Thyroid gland (tissue), 4 donors: ENCODE measurements at regions not wholly inside any gene's neighbourhood (a gene's known extent, or its start where the extent isn't known, plus 50 kb on each side); places are given as distances from the start of the nearest gene placed in this dataset.

Experiments used
- DNase-seq, 2 donors: peaks; one replicate each; pipeline ENCODE4 v3.0.0-alpha.2; 2019
- H3K27ac ChIP-seq, 3 donors: fragments of 200-600 bp; sonication (generic); 1 replicate in 2 of 3; 2 replicates in 1 of 3; pipeline ENCODE4 v1.5.1; 2016 to 2019; ENCODE audit warnings: mild to moderate bottlenecking in 1 of 3, moderate library complexity in 1 of 3
- H3K27me3 ChIP-seq: fragments of 200-600 bp; sonication (generic); one replicate; pipeline ENCODE4 v1.5.1; 2019
- H3K36me3 ChIP-seq, 2 donors: fragments of 200-600 bp; sonication (generic); one replicate each; pipeline ENCODE4 v1.5.1; 2016 to 2019
- H3K4me1 ChIP-seq, 2 donors: fragments of 200-600 bp; sonication (generic); one replicate each; pipeline ENCODE4 v1.5.1; 2017 to 2019
- H3K4me3 ChIP-seq, 3 donors: fragments of 200-600 bp; sonication (generic); replicated peaks in 1 of 3; 1 replicate in 2 of 3; 2 replicates in 1 of 3; pipeline ENCODE4 v1.5.1; 2016; ENCODE audit warnings: mild to moderate bottlenecking in 1 of 3
- H3K9me3 ChIP-seq: fragments of 200-600 bp; sonication (generic); one replicate; pipeline ENCODE4 v1.5.1; 2017
- CTCF ChIP-seq, 6 experiments: fragments of 200-600 bp in 3 of 6; fragments of 450-650 bp in 3 of 6; sonication (generic) in 3 of 6; IDR thresholded peaks; one replicate each; pipeline ENCODE4 v1.5.1; 2016 to 2019; ENCODE audit warnings: antibody characterized with exemption in 6 of 6, mild to moderate bottlenecking in 2 of 6, inconsistent platforms in 1 of 6, moderate library complexity in 1 of 6
- POLR2A ChIP-seq, 2 donors: fragments of 450-650 bp; IDR thresholded peaks; one replicate each; pipeline ENCODE4 v1.6.1; 2017; ENCODE audit warnings: antibody characterized with exemption in 2 of 2, mild to moderate bottlenecking in 2 of 2, moderate library complexity in 1 of 2
- WGBS, 2 donors: methylation state at CpG; one replicate each; pipeline ENCODE4 v1.1.5; 2017; 5-methylcytosine and 5-hydroxymethylcytosine counted together
- intact Hi-C: fragments of 100-400 bp; cut with DNase I; formaldehyde crosslinking; loops from one replicate; pipeline ENCODE4 v1.15.1; 2023

DNA sequence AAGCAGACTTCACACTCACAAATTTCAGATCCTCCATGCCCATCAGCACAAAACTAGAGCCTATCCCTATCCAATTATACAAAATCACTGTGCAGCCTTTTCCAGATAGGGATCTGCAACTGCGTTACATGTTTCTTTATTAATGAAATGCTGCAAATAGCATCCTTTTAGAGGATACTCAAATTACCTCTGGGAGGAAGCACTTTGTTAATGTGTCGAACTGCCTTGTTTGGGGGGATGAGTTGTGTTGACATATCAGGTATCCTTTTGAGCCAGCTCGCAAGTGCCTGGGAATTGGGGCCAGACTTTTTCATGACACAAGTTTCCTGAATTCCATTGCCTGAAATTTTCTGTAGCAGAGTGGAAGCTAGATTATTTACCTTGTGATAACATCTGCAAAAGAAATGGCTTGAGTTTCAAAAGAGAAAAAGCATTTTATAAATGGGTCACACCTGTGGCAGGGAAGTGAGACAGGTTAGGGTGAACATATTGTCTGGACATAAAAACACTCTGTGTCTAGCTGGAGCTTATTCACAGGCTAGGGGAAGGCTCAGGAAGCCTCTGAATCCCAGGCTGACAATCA is 299.1 kb upstream of the MTNR1B start:
- no peaks in the 10 kb centered on the region for H3K4me1 ChIP-seq
- WGBS, 2 donors = 44 to 53% methylated on average over 3 of the region's 3 CpGs
- H3K27me3 ChIP-seq = no peaks in the 10 kb centered on the region
- no peaks in the 10 kb centered on the region for H3K9me3 ChIP-seq
- H3K27ac ChIP-seq = no peak overlapping the region
- DNase-seq = no peak
- no peak overlapping the region for H3K4me3 ChIP-seq
- no peak for TF ChIP-seq CTCF (IDR thresholded peaks at IDR 0.05)
- no peak for TF ChIP-seq POLR2A (IDR thresholded peaks at IDR 0.05)
- H3K36me3 ChIP-seq = no peaks in the 10 kb centered on the region
- intact Hi-C loops = no loop called here

DNA sequence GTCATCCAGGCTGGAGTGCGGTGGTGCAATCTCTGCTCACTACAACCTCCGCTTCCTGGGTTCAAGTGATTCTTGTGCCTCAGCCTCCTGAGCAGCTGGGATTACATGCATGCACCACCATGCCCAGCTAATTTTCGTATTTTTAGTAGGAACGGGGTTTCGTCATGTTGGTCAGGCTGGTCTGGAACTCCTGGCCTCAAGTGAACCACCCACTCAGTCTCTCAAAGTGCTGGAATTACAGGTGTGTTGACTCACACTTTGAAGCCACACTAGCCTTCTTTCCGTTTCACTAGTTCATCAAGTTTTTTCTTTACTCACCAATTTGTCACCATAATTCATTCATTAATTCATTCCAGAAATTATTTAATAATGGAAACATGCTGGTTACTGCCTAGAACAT is 298.4 kb upstream of the MTNR1B start:
- H3K9me3 ChIP-seq = no peaks in the 10 kb centered on the region
- intact Hi-C loops = no loop called here
- no peak for DNase-seq
- H3K36me3 ChIP-seq = no peaks in the 10 kb centered on the region
- 88% methylated on average over 6 of the region's 6 CpGs for WGBS, 2 donors
- no peak for TF ChIP-seq CTCF (IDR thresholded peaks at IDR 0.05)
- TF ChIP-seq POLR2A (IDR thresholded peaks at IDR 0.05) = no peak
- H3K27ac ChIP-seq = no peak overlapping the region
- H3K4me3 ChIP-seq = no peak overlapping the region
- no peaks in the 10 kb centered on the region for H3K4me1 ChIP-seq
- no peaks in the 10 kb centered on the region for H3K27me3 ChIP-seq

GRCh38 chr11:92675303-92675702 is 294.1 kb upstream of the MTNR1B start:
- Histone ChIP-seq H3K4me3 (no peak overlapping the region), H3K36me3 (no peaks in the 10 kb centered on the region), H3K4me1 (no peaks in the 10 kb centered on the region), H3K27me3 (no peaks in the 10 kb centered on the region), H3K27ac (no peak overlapping the region), H3K9me3 (no peaks in the 10 kb centered on the region)
- WGBS, 2 donors = 33 to 50% methylated on average over 1 of the region's 1 CpG
- DNase-seq = no peak
- no peak for TF ChIP-seq POLR2A (IDR thresholded peaks at IDR 0.05)
- TF ChIP-seq CTCF (IDR thresholded peaks at IDR 0.05) = no peak
- intact Hi-C loops = no loop called here

DNA sequence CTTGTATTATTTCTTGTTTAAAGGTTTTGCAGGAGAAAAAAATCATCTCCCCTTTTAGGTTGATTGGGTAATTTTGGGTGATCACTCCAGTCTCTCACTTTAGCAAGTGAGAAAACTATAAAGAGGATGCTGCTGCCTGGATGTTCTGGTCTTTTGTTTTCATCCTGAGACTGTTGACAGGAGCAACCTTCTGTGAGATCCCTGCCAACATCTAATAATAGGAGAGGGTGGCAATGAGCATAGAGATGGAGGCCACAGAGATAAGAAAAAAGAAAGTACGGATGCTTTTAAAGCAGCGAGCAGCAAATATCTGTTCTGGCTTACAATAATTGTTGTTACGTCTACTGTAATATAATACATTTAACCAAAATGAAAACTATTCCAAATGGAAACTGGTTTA is 293.6 kb upstream of the MTNR1B start:
- Histone ChIP-seq H3K9me3 (no peaks in the 10 kb centered on the region), H3K4me3 (no peak overlapping the region), H3K36me3 (no peaks in the 10 kb centered on the region), H3K27me3 (no peaks in the 10 kb centered on the region), H3K27ac (no peak overlapping the region), H3K4me1 (no peaks in the 10 kb centered on the region)
- TF ChIP-seq CTCF (IDR thresholded peaks at IDR 0.05) = no peak
- no peak for TF ChIP-seq POLR2A (IDR thresholded peaks at IDR 0.05)
- WGBS, 2 donors = 76 to 78% methylated on average over 3 of the region's 3 CpGs
- intact Hi-C loops = no loop called here
- DNase-seq = no peak

DNA sequence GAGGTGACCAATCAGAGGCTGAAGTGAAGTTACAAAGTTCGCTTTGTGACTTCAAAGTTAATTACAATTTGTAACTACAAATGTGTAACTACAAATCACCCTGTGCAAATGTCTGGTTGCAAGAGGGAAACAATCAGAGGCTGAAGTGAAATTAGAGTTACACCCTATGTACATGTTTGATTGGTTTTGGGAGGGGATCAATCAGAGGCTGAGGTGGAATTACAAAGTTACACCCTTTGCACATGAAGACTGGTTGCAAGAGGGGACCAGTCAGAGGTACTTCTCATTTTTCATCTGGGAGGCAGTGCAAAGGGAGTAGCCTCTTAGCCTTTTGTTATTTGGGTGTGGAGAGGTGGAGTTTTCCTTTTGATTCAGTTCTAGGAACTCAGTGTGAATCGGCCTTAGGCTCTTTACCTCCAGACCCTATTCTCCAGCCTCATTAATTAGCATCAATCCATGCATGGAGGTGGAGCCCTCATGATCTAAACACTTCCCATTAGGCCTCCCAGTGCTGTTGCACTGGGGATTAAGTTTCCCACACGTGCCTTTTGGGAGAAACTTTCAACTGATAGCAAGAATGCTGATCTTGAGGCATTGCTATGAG is 291.3 kb upstream of the MTNR1B start:
- no peak for DNase-seq
- intact Hi-C loops = no loop called here
- Histone ChIP-seq H3K36me3 (no peaks in the 10 kb centered on the region), H3K9me3 (no peaks in the 10 kb centered on the region), H3K27me3 (no peaks in the 10 kb centered on the region), H3K4me3 (no peak overlapping the region), H3K4me1 (no peaks in the 10 kb centered on the region), H3K27ac (no peak overlapping the region)
- TF ChIP-seq POLR2A (IDR thresholded peaks at IDR 0.05) (no peak), CTCF (IDR thresholded peaks at IDR 0.05) (no peak)
- 51 to 55% methylated on average over 3 of the region's 3 CpGs for WGBS, 2 donors
